Right lobe of liver (tissue), 4 donors: ENCODE measurements at regions not wholly inside any gene's neighbourhood (a gene's known extent, or its start where the extent isn't known, plus 50 kb on each side); places are given as distances from the start of the nearest gene placed in this dataset.

Experiments used
- CTCF ChIP-seq, 4 donors: fragments of 200-600 bp in 3 of 4; fragments of 450-650 bp in 1 of 4; IDR thresholded peaks; one replicate each; pipeline versions ENCODE4 v1.5.1 to v1.8.0; 2016 to 2022; ENCODE audit warnings: antibody characterized with exemption in 4 of 4, mild to moderate bottlenecking in 2 of 4
- POLR2A ChIP-seq: fragments of 450-650 bp; IDR thresholded peaks from one replicate; pipeline ENCODE4 v1.6.1; 2017; ENCODE audit warnings: antibody characterized with exemption, mild to moderate bottlenecking
- donor health status: DM: no; HTN: no; CAD: no.
- donor health status: DM: no; HTN: no; CAD: no.
- donor health status: DM: no; HTN: yes; CAD: no.

- TF ChIP-seq CTCF (IDR thresholded peaks at IDR 0.05) (no peak), POLR2A (no peak)
These were observed 168.5 kb upstream of the C16orf82 start for GRCh38 chr16:26898200-26898599.
